Brain microvascular endothelial cell (primary cell): ENCODE measurements at regions not wholly inside any gene's neighbourhood (a gene's known extent, or its start where the extent isn't known, plus 50 kb on each side); places are given as distances from the start of the nearest gene placed in this dataset.
A peak's percentile ranks its signal among the peaks of the same experiment; 100 is the strongest.
"Not testable (repeated sequence)": the region's sequence is repeated elsewhere in the genome, so short reads cannot be mapped to it uniquely, and the experiment has no call there.

Experiments used
- DNase-seq: peaks from one replicate; pipeline ENCODE4 v3.0.0-alpha.2; 2020
- H3K27ac ChIP-seq: fragments of 250-450 bp; sonication (Bioruptor Pico); 2 replicates; pipeline ENCODE4 v1.5.1; 2020; ENCODE audit warnings: mild to moderate bottlenecking, moderate library complexity
- H3K27me3 ChIP-seq: fragments of 250-450 bp; sonication (Bioruptor Pico); replicated peaks from 2 replicates; pipeline ENCODE4 v1.5.1; 2020; ENCODE audit warnings: mild to moderate bottlenecking
- H3K36me3 ChIP-seq: fragments of 250-450 bp; sonication (Bioruptor Pico); replicated peaks from 2 replicates; pipeline ENCODE4 v1.5.1; 2020; ENCODE audit warnings: mild to moderate bottlenecking
- H3K4me3 ChIP-seq: 2 replicates; pipeline ENCODE4 v1.5.1; 2011; ENCODE audit warnings: low read depth, mild to moderate bottlenecking, control low read depth, low read length, moderate library complexity
- in situ Hi-C: cut with HindIII; loops from 2 replicates; pipeline ENCODE4 v1.10.0; 2017; ENCODE audit warnings: low sequenced_read_pairs, low pct_ligation_motif_present
- TF ChIP-seq, protein P1 (sequence below): IDR thresholded peaks from 2 replicates; pipeline ENCODE4 v1.5.1; 2011; ENCODE audit warnings: low read depth, mild to moderate bottlenecking, moderate library complexity, low read length, control low read depth, inconsistent platforms; ENCODE audit errors: missing control alignments

DNA sequence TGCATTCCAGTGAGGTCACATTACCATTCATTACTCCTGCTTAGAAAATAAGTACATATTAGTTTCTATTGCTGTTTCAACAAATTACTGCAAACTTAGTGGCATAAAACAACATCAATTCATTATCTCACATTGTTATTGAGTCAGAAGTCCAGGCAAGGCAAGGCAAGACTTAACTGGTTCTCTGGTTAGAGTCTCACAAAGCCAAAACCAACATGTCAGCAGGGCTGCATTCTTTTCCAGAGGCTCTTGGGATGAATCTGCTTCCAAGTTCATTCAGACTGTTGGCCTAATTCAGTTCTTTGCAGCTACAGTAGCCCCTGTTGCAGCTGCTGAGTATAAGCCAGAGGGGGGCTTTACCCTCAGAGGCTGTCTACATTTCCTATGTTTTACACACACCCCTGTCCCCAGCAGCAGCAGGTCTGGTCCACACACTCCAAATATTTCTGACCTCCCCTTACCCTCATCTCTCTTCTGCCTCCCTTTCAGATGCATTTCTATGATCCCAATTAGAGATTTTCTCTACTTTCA is 892.1 kb upstream of the EPHA5 start:
- H3K36me3 ChIP-seq, result no peaks in the 10 kb centered on the region
- no peak overlapping the region for H3K4me3 ChIP-seq
- peak; percentile 50 for DNase-seq
- in situ Hi-C loops, result no loop called here
- H3K27ac ChIP-seq, result peak overlapping the region; percentile 45
- H3K27me3 ChIP-seq, result no peaks in the 10 kb centered on the region
- TF ChIP-seq, protein P1, sequence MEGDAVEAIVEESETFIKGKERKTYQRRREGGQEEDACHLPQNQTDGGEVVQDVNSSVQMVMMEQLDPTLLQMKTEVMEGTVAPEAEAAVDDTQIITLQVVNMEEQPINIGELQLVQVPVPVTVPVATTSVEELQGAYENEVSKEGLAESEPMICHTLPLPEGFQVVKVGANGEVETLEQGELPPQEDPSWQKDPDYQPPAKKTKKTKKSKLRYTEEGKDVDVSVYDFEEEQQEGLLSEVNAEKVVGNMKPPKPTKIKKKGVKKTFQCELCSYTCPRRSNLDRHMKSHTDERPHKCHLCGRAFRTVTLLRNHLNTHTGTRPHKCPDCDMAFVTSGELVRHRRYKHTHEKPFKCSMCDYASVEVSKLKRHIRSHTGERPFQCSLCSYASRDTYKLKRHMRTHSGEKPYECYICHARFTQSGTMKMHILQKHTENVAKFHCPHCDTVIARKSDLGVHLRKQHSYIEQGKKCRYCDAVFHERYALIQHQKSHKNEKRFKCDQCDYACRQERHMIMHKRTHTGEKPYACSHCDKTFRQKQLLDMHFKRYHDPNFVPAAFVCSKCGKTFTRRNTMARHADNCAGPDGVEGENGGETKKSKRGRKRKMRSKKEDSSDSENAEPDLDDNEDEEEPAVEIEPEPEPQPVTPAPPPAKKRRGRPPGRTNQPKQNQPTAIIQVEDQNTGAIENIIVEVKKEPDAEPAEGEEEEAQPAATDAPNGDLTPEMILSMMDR, result no peak

- H3K27ac ChIP-seq, in situ Hi-C loops: not testable (repeated sequence)
These were observed 891.3 kb upstream of the EPHA5 start for GRCh38 chr4:66561465-66562053.

GRCh38 chr4:66558651-66559050 is 888.4 kb upstream of the EPHA5 start:
- in situ Hi-C loops, result no loop called here
- H3K27ac ChIP-seq, result peak overlapping the region; percentile 18
- H3K27me3 ChIP-seq, result no peaks in the 10 kb centered on the region
- TF ChIP-seq, protein P1, result no peak
- H3K4me3 ChIP-seq, result no peak overlapping the region
- no peak for DNase-seq
- H3K36me3 ChIP-seq, result no peaks in the 10 kb centered on the region

More at GRCh38 chr4:66561465-66562053, 891.3 kb upstream of the EPHA5 start:
- not testable (repeated sequence) for H3K27me3 ChIP-seq, DNase-seq, H3K36me3 ChIP-seq, H3K4me3 ChIP-seq

- H3K4me3 ChIP-seq, result no peak overlapping the region
- DNase-seq, result no peak
- no peaks in the 10 kb centered on the region for H3K27me3 ChIP-seq
- TF ChIP-seq, protein P1, result no peak
- peak overlapping the region; percentile 86 for H3K27ac ChIP-seq
- H3K36me3 ChIP-seq, result no peaks in the 10 kb centered on the region
- in situ Hi-C loops, result no loop called here
These were observed 886.5 kb upstream of the EPHA5 start for GRCh38 chr4:66556651-66557278.

DNA sequence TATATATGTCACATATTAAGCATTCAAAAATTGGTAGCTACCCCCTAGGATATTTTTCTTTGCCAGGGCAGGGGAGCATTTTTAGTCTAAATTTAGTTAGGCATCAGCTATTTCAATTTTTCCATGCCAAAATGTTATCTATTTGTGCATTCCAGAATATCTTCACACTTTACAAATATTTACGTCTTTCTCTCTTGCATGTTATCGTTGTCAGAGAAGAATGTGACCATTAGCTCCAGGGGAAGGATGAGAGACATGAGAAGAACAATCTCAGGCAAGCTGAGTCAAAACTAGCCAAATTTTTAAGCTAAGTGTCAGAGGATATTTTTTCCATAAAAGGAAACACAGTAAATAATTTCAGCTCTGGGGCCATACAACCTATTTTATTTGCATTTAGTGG is 885.0 kb upstream of the EPHA5 start:
- TF ChIP-seq, protein P1, result no peak
- Histone ChIP-seq H3K36me3 (no peaks in the 10 kb centered on the region), H3K27me3 (no peaks in the 10 kb centered on the region), H3K27ac (peak overlapping the region; percentile 86), H3K4me3 (no peak overlapping the region)
- in situ Hi-C loops, result no loop called here
- DNase-seq, result peak; percentile 68

- DNase-seq, result no peak
- in situ Hi-C loops, result no loop called here
- no peaks in the 10 kb centered on the region for H3K27me3 ChIP-seq
- H3K27ac ChIP-seq, result peak overlapping the region; percentile 86
- no peaks in the 10 kb centered on the region for H3K36me3 ChIP-seq
- TF ChIP-seq, protein P1, result no peak
- no peak overlapping the region for H3K4me3 ChIP-seq
These were observed 884.5 kb upstream of the EPHA5 start for GRCh38 chr4:66554826-66555225.

- H3K4me3 ChIP-seq, in situ Hi-C loops, H3K27me3 ChIP-seq, H3K36me3 ChIP-seq, DNase-seq, H3K27ac ChIP-seq: not testable (repeated sequence)
These were observed 875.0 kb upstream of the EPHA5 start for GRCh38 chr4:66545301-66545700.
